ENCODE measurements at regions not wholly inside any gene's neighbourhood (a gene's known extent, or its start where the extent isn't known, plus 50 kb on each side); places are given as distances from the start of the nearest gene placed in this dataset.

DNA sequence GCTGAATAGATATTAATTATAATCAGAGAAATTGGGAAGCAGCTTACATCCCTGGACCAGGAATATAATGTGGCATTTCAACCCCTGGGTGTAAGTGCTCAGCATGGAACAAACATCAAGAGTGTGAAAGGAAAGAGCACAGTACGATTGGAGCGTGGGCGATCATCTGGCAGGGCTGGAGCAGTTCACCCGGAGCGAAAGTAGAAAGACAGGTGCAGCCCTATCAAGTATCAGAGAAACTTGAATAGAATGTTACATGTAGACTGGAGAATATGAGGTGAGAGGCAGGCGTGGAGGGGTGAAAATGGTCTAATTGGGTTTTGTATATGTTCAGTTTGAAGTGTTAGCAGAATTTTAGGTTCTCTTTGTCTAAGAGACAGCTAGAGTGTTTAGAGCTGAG lies 303.0 kb downstream of the MDFIC start:
- Histone ChIP-seq H3K18ac (ENCODE audit: low read depth in 1 of 2, low read length in 2 of 2) (no peak overlapping the region), H2AK5ac (ENCODE audit: low read length, severe bottlenecking) (no peak overlapping the region), H3K9ac (ENCODE audit: low read length) (no peak overlapping the region), H3K27me3 (ENCODE audit: control insufficient read depth in 1 of 2, insufficient read depth in 1 of 2, low read length in 2 of 2) (no peaks in the 10 kb centered on the region), H3K14ac (ENCODE audit: low read length in 2 of 2) (no peak overlapping the region), H4K8ac (ENCODE audit: low read length) (no peak overlapping the region), H2BK120ac (ENCODE audit: low read depth, low read length) (no peak overlapping the region), H2BK5ac (ENCODE audit: low read depth, low read length, poor library complexity, severe bottlenecking) (no peak overlapping the region), H3K4ac (ENCODE audit: low read depth in 1 of 2, low read length in 2 of 2) (no peak overlapping the region), H3K4me3 (ENCODE audit: insufficient read depth in 1 of 2, low read depth in 1 of 2, low read length in 2 of 2) (no peak overlapping the region), H3K4me2 (ENCODE audit: low read length, poor library complexity, severe bottlenecking) (no peak overlapping the region), H2AFZ (ENCODE audit: low read depth, low read length) (no peak overlapping the region), H3K9me3 (ENCODE audit: control insufficient read depth, low read length) (no peaks in the 10 kb centered on the region), H3K23ac (ENCODE audit: low read length in 2 of 2) (no peak overlapping the region), H4K91ac (ENCODE audit: low read length) (no peak overlapping the region), H3K36me3 (ENCODE audit: control insufficient read depth in 1 of 2, insufficient read depth in 2 of 2, low read depth in 1 of 2, low read length in 2 of 2) (no peaks in the 10 kb centered on the region), H2BK15ac (ENCODE audit: low read depth, poor library complexity, severe bottlenecking) (no peak overlapping the region), H3K4me1 (ENCODE audit: control insufficient read depth, insufficient read depth, low read depth, low read length) (no peaks in the 10 kb centered on the region), H2BK12ac (ENCODE audit: low read length in 2 of 2) (no peak overlapping the region), H3K79me1 (replicated peaks; ENCODE audit: low read length, poor library complexity, severe bottlenecking) (no peaks in the 10 kb centered on the region), H3K27ac (ENCODE audit: low read length, poor library complexity, severe bottlenecking) (no peak overlapping the region)
- WGBS, result 88% methylated on average over 6 of the region's 6 CpGs
- no peak for DNase-seq

DNA sequence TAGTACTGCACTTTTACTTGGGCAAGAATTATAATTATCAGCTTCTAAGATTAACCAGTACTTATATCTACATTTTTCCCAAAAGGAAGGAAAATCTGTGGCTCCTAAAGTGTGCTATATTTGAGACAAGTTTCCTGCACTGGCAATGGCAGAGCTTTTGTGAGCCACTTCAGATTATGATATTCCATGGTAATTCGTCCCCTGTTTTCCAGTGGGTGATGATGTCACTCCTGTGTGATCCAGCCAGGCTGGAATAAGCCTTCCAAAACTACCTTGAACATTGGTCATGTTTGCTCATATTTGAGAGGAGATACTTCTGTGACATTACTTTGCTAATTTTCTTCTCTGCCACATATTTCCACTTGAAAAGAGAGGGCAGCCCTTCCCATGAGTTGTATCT lies 302.1 kb downstream of the MDFIC start:
- 79% methylated on average over 1 of the region's 1 CpG for WGBS
- Histone ChIP-seq H3K18ac (ENCODE audit: low read depth in 1 of 2, low read length in 2 of 2) (no peak overlapping the region), H2BK12ac (ENCODE audit: low read length in 2 of 2) (no peak overlapping the region), H3K4me1 (ENCODE audit: control insufficient read depth, insufficient read depth, low read depth, low read length) (no peaks in the 10 kb centered on the region), H4K91ac (ENCODE audit: low read length) (no peak overlapping the region), H3K14ac (ENCODE audit: low read length in 2 of 2) (no peak overlapping the region), H2BK15ac (ENCODE audit: low read depth, poor library complexity, severe bottlenecking) (no peak overlapping the region), H3K4ac (ENCODE audit: low read depth in 1 of 2, low read length in 2 of 2) (peak overlapping the region in 1 of 2 experiments; percentile 15), H3K9me3 (ENCODE audit: control insufficient read depth, low read length) (no peaks in the 10 kb centered on the region), H3K36me3 (ENCODE audit: control insufficient read depth in 1 of 2, insufficient read depth in 2 of 2, low read depth in 1 of 2, low read length in 2 of 2) (no peaks in the 10 kb centered on the region), H2AFZ (ENCODE audit: low read depth, low read length) (no peak overlapping the region), H3K27ac (ENCODE audit: low read length, poor library complexity, severe bottlenecking) (no peak overlapping the region), H3K4me3 (ENCODE audit: insufficient read depth in 1 of 2, low read depth in 1 of 2, low read length in 2 of 2) (no peak overlapping the region), H4K8ac (ENCODE audit: low read length) (no peak overlapping the region), H3K4me2 (ENCODE audit: low read length, poor library complexity, severe bottlenecking) (no peak overlapping the region), H2BK5ac (ENCODE audit: low read depth, low read length, poor library complexity, severe bottlenecking) (no peak overlapping the region), H3K9ac (ENCODE audit: low read length) (no peak overlapping the region), H3K79me1 (replicated peaks; ENCODE audit: low read length, poor library complexity, severe bottlenecking) (no peaks in the 10 kb centered on the region), H2AK5ac (ENCODE audit: low read length, severe bottlenecking) (no peak overlapping the region), H3K23ac (ENCODE audit: low read length in 2 of 2) (no peak overlapping the region), H2BK120ac (ENCODE audit: low read depth, low read length) (no peak overlapping the region), H3K27me3 (ENCODE audit: control insufficient read depth in 1 of 2, insufficient read depth in 1 of 2, low read length in 2 of 2) (no peaks in the 10 kb centered on the region)
- DNase-seq, result no peak

DNA sequence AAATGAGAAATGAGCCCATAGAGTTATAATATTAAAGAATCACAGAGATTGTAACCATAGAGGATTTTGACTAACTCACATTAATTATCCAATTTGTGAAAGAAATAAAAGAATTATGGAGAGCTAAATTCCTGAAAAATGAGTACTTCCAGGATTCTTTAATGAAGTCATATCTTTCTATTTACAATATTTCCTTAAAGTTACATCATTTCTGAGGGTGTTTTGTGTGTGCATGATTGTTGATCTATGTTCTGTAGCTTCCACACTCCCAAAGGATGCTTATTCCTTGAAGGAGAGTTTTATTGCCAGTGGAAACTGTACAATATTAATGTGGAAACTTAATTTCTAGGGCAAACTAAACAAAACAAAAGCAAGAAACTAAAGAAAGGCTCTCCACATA lies 299.6 kb downstream of the MDFIC start:
- H2AK5ac ChIP-seq (ENCODE audit: low read length, severe bottlenecking), result no peak overlapping the region
- H3K27me3 ChIP-seq (ENCODE audit: control insufficient read depth in 1 of 2, insufficient read depth in 1 of 2, low read length in 2 of 2), result no peaks in the 10 kb centered on the region
- H2BK5ac ChIP-seq (ENCODE audit: low read depth, low read length, poor library complexity, severe bottlenecking), result no peak overlapping the region
- no peaks in the 10 kb centered on the region for H3K4me1 ChIP-seq (ENCODE audit: control insufficient read depth, insufficient read depth, low read depth, low read length)
- no peaks in the 10 kb centered on the region for H3K9me3 ChIP-seq (ENCODE audit: control insufficient read depth, low read length)
- no peak overlapping the region for H3K14ac ChIP-seq (ENCODE audit: low read length in 2 of 2)
- peak overlapping the region; percentile 14 for H3K9ac ChIP-seq (ENCODE audit: low read length)
- no peak overlapping the region for H4K8ac ChIP-seq (ENCODE audit: low read length)
- no peak overlapping the region for H2BK120ac ChIP-seq (ENCODE audit: low read depth, low read length)
- H3K4me2 ChIP-seq (ENCODE audit: low read length, poor library complexity, severe bottlenecking), result no peak overlapping the region
- no peak overlapping the region for H3K4ac ChIP-seq (ENCODE audit: low read depth in 1 of 2, low read length in 2 of 2)
- no peaks in the 10 kb centered on the region for H3K36me3 ChIP-seq (ENCODE audit: control insufficient read depth in 1 of 2, insufficient read depth in 2 of 2, low read depth in 1 of 2, low read length in 2 of 2)
- H3K23ac ChIP-seq (ENCODE audit: low read length in 2 of 2), result no peak overlapping the region
- no peak overlapping the region for H2BK15ac ChIP-seq (ENCODE audit: low read depth, poor library complexity, severe bottlenecking)
- H3K79me1 ChIP-seq (replicated peaks; ENCODE audit: low read length, poor library complexity, severe bottlenecking), result no peaks in the 10 kb centered on the region
- H2BK12ac ChIP-seq (ENCODE audit: low read length in 2 of 2), result no peak overlapping the region
- H4K91ac ChIP-seq (ENCODE audit: low read length), result no peak overlapping the region
- no peak overlapping the region for H3K18ac ChIP-seq (ENCODE audit: low read depth in 1 of 2, low read length in 2 of 2)
- peak; percentile 13 for DNase-seq
- no peak overlapping the region for H2AFZ ChIP-seq (ENCODE audit: low read depth, low read length)
- no peak overlapping the region for H3K4me3 ChIP-seq (ENCODE audit: insufficient read depth in 1 of 2, low read depth in 1 of 2, low read length in 2 of 2)
- H3K27ac ChIP-seq (ENCODE audit: low read length, poor library complexity, severe bottlenecking), result no peak overlapping the region

DNA sequence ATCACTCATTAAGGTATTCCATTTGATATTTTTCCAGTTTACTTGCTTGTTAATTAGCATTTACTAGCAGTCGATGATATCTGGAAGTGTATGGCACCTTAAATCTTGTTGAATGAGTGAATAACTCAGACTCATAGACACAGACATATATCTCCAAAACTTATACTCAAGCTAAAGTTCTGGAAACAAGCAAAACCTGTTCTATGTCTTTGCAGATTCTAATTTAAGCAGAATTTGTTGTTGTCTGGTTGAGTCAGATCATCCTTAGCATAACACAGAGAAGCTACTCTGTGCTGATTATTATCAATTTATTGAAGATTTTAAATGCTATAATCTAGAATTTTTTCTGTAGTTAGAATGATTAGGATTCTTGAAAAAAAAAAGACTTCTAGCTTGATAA lies 296.2 kb downstream of the MDFIC start:
- no peaks in the 10 kb centered on the region for H3K36me3 ChIP-seq (ENCODE audit: control insufficient read depth in 1 of 2, insufficient read depth in 2 of 2, low read depth in 1 of 2, low read length in 2 of 2)
- no peak overlapping the region for H3K4ac ChIP-seq (ENCODE audit: low read depth in 1 of 2, low read length in 2 of 2)
- no peak overlapping the region for H3K9ac ChIP-seq (ENCODE audit: low read length)
- no peak overlapping the region for H3K4me2 ChIP-seq (ENCODE audit: low read length, poor library complexity, severe bottlenecking)
- H4K91ac ChIP-seq (ENCODE audit: low read length), result no peak overlapping the region
- no peak overlapping the region for H3K23ac ChIP-seq (ENCODE audit: low read length in 2 of 2)
- no peaks in the 10 kb centered on the region for H3K4me1 ChIP-seq (ENCODE audit: control insufficient read depth, insufficient read depth, low read depth, low read length)
- H2BK15ac ChIP-seq (ENCODE audit: low read depth, poor library complexity, severe bottlenecking), result no peak overlapping the region
- no peak for DNase-seq
- no peak overlapping the region for H2AK5ac ChIP-seq (ENCODE audit: low read length, severe bottlenecking)
- no peak overlapping the region for H3K4me3 ChIP-seq (ENCODE audit: insufficient read depth in 1 of 2, low read depth in 1 of 2, low read length in 2 of 2)
- no peak overlapping the region for H3K27ac ChIP-seq (ENCODE audit: low read length, poor library complexity, severe bottlenecking)
- H2BK5ac ChIP-seq (ENCODE audit: low read depth, low read length, poor library complexity, severe bottlenecking), result no peak overlapping the region
- H2AFZ ChIP-seq (ENCODE audit: low read depth, low read length), result no peak overlapping the region
- H3K79me1 ChIP-seq (replicated peaks; ENCODE audit: low read length, poor library complexity, severe bottlenecking), result no peaks in the 10 kb centered on the region
- no peaks in the 10 kb centered on the region for H3K27me3 ChIP-seq (ENCODE audit: control insufficient read depth in 1 of 2, insufficient read depth in 1 of 2, low read length in 2 of 2)
- H2BK120ac ChIP-seq (ENCODE audit: low read depth, low read length), result no peak overlapping the region
- H3K18ac ChIP-seq (ENCODE audit: low read depth in 1 of 2, low read length in 2 of 2), result no peak overlapping the region
- no peak overlapping the region for H3K14ac ChIP-seq (ENCODE audit: low read length in 2 of 2)
- no peak overlapping the region for H2BK12ac ChIP-seq (ENCODE audit: low read length in 2 of 2)
- H3K9me3 ChIP-seq (ENCODE audit: control insufficient read depth, low read length), result no peaks in the 10 kb centered on the region
- no peak overlapping the region for H4K8ac ChIP-seq (ENCODE audit: low read length)
- no CpG with 5 or more reads among the region's 1 CpG for WGBS
